ENCODE measurements at regions not wholly inside any gene's neighbourhood (a gene's known extent, or its start where the extent isn't known, plus 50 kb on each side); places are given as distances from the start of the nearest gene placed in this dataset.

- H3K27me3 ChIP-seq (replicated peaks in 1 of 4; ENCODE audit: control extremely low read depth in 1 of 4, control insufficient read depth in 3 of 4, insufficient read depth in 4 of 4, low read length in 3 of 4): no peaks in the 10 kb centered on the region
- H3K9me3 Mint-ChIP-seq (ENCODE audit: insufficient read depth): peaks cover 9% of the 10 kb centered on the region
- H3K4me3 ChIP-seq (ENCODE audit: control extremely low read depth in 1 of 5, extremely low read depth in 1 of 5, insufficient read depth in 1 of 5, low read depth in 2 of 5, low read length in 4 of 5): no peak overlapping the region
- H3K27ac Mint-ChIP-seq: no peak overlapping the region
- H3K4me2 ChIP-seq (replicated peaks; ENCODE audit: low read depth, low read length, poor library complexity, severe bottlenecking): no peak overlapping the region
- peaks cover 0 to 15% (median 0%) of the 10 kb centered on the region in 3 donors for H3K9me3 ChIP-seq (ENCODE audit: control extremely low read depth in 1 of 3, control insufficient read depth in 2 of 3, insufficient read depth in 1 of 3, low read length in 2 of 3)
- DNase-seq: no peak
- no peaks in the 10 kb centered on the region for H3K36me3 ChIP-seq (replicated peaks in 1 of 2; ENCODE audit: control extremely low read depth in 1 of 2, control insufficient read depth in 1 of 2, extremely low read depth in 1 of 2, insufficient read depth in 2 of 2, low read length in 1 of 2)
- no peaks in the 10 kb centered on the region for H3K4me1 Mint-ChIP-seq
- no peaks in the 10 kb centered on the region for H3K27me3 Mint-ChIP-seq
- ChIA-PET CTCF (no interaction called here), POLR2A (no interaction called here)
- no peak overlapping the region for H2AFZ ChIP-seq (ENCODE audit: insufficient read depth, low read depth, low read length, poor library complexity, severe bottlenecking)
- intact Hi-C loops (cut with micrococcal nuclease): no loop called here
- 89% methylated on average over 3 of the region's 5 CpGs for WGBS (ENCODE audit: insufficient coverage)
- H3K79me2 ChIP-seq (ENCODE audit: control insufficient read depth, insufficient read depth, low read length): no peaks in the 10 kb centered on the region
- no peak overlapping the region for H3K27ac ChIP-seq (ENCODE audit: low read length in 2 of 2)
- TF ChIP-seq CTCF (IDR thresholded peaks at IDR 0.05) (no peak), EZH2 (IDR thresholded peaks at IDR 0.05; ENCODE audit: borderline replicate concordance, insufficient read depth, low read depth, low read length, poor library complexity, severe bottlenecking) (no peak)
- no peaks in the 10 kb centered on the region for H3K4me1 ChIP-seq (ENCODE audit: control insufficient read depth in 2 of 2, insufficient read depth in 2 of 2, low read length in 2 of 2)
- no peak for ATAC-seq (ENCODE audit: low read depth)
- no peak overlapping the region for H3K9ac ChIP-seq (ENCODE audit: low read length)
- no peak overlapping the region for H3K4me3 Mint-ChIP-seq
- H4K20me1 ChIP-seq (ENCODE audit: control insufficient read depth, insufficient read depth, low read length, poor library complexity, severe bottlenecking): no peaks in the 10 kb centered on the region
These were observed 422.5 kb upstream of the PDE3A start for GRCh38 chr12:19945559-19946435.

- intact Hi-C loops (cut with micrococcal nuclease): no loop called here
- DNase-seq: no peak
- TF ChIP-seq EZH2 (IDR thresholded peaks at IDR 0.05; ENCODE audit: borderline replicate concordance, insufficient read depth, low read depth, low read length, poor library complexity, severe bottlenecking) (no peak), CTCF (IDR thresholded peaks at IDR 0.05) (no peak)
- no peaks in the 10 kb centered on the region for H3K36me3 ChIP-seq (replicated peaks in 1 of 2; ENCODE audit: control extremely low read depth in 1 of 2, control insufficient read depth in 1 of 2, extremely low read depth in 1 of 2, insufficient read depth in 2 of 2, low read length in 1 of 2)
- Mint-ChIP-seq H3K4me1 (no peaks in the 10 kb centered on the region), H3K27me3 (no peaks in the 10 kb centered on the region), H3K27ac (no peak overlapping the region), H3K9me3 (ENCODE audit: insufficient read depth) (peaks cover 9% of the 10 kb centered on the region), H3K4me3 (no peak overlapping the region)
- H3K4me1 ChIP-seq (ENCODE audit: control insufficient read depth in 2 of 2, insufficient read depth in 2 of 2, low read length in 2 of 2): no peaks in the 10 kb centered on the region
- no CpG with 5 or more reads among the region's 5 CpGs for WGBS (ENCODE audit: insufficient coverage)
- no peak overlapping the region for H3K4me2 ChIP-seq (replicated peaks; ENCODE audit: low read depth, low read length, poor library complexity, severe bottlenecking)
- no peak overlapping the region for H3K27ac ChIP-seq (ENCODE audit: low read length in 2 of 2)
- POLR2A ChIA-PET: no interaction called here
- no peak for ATAC-seq (ENCODE audit: low read depth)
- no peaks in the 10 kb centered on the region for H3K79me2 ChIP-seq (ENCODE audit: control insufficient read depth, insufficient read depth, low read length)
- no peaks in the 10 kb centered on the region for H4K20me1 ChIP-seq (ENCODE audit: control insufficient read depth, insufficient read depth, low read length, poor library complexity, severe bottlenecking)
- H3K4me3 ChIP-seq (ENCODE audit: control extremely low read depth in 1 of 5, extremely low read depth in 1 of 5, insufficient read depth in 1 of 5, low read depth in 2 of 5, low read length in 4 of 5): no peak overlapping the region
- CTCF ChIA-PET: no interaction called here
- no peaks in the 10 kb centered on the region for H3K27me3 ChIP-seq (replicated peaks in 1 of 4; ENCODE audit: control extremely low read depth in 1 of 4, control insufficient read depth in 3 of 4, insufficient read depth in 4 of 4, low read length in 3 of 4)
- H2AFZ ChIP-seq (ENCODE audit: insufficient read depth, low read depth, low read length, poor library complexity, severe bottlenecking): no peak overlapping the region
- peaks cover 0 to 11% (median 0%) of the 10 kb centered on the region in 3 donors for H3K9me3 ChIP-seq (ENCODE audit: control extremely low read depth in 1 of 3, control insufficient read depth in 2 of 3, insufficient read depth in 1 of 3, low read length in 2 of 3)
- no peak overlapping the region for H3K9ac ChIP-seq (ENCODE audit: low read length)
These were observed 421.8 kb upstream of the PDE3A start for GRCh38 chr12:19946550-19946949.

All from B cell (primary cell).